Activated effector memory CD4-positive, alpha-beta T cell treated with anti-CD3 and anti-CD28 coated beads, Interleukin-2, amount 50 U/mL, for 16 hours (primary cell): ENCODE measurements at regions not wholly inside any gene's neighbourhood (a gene's known extent, or its start where the extent isn't known, plus 50 kb on each side); places are given as distances from the start of the nearest gene placed in this dataset.
"Not testable (repeated sequence)": the region's sequence is repeated elsewhere in the genome, so short reads cannot be mapped to it uniquely, and the experiment has no call there.

Source experiments
- DNase-seq: peaks from one replicate; pipeline ENCODE4 v3.0.0-alpha.2; 2020

DNA sequence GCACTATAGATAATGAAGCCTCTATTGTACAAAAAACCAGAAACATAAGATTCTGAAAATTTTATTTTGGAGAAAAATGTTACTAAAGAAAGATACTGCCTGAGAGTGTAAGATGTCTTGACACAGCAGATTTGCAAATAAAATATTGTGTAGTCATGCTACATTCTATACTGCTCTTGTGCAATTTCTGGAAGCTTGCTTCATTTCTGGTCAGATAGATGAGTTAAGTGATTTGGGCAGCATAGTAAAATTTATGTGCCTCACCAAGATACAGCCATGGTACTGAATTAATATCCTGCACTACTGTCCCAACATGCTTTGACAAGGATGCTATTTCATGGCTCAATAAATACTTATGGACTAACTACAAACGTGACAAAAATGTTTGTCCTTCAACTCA is 55.1 kb upstream of the STARD13 start:
- no peak for DNase-seq

DNA sequence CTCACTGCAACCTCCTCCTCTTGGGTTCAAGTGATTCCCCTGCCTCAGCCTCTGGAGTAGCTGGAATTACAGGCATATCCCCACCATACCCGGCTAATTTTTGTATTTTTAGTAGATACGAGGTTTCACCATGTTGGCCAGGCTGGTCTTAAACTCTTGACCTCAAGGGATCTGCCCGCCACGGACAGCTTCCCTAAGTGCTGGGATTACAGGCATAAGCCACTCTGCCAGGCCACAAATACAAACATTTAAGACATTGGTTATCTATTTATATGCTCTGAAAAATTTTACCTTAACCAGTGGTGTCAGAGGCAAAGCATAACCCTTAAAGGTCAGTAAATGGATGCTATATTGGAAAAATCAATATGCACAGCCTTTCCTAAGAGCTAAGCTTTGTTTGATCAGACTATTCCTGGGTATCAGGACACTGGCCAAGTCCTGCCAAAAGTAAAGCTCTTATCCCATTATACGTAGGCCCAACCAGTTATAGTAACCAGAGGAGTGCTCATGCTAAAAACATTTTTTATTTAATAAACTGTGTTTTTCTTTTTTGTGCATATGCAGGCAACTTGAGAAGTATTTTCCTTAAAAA is 56.4 kb upstream of the STARD13 start:
- DNase-seq = no peak

DNA sequence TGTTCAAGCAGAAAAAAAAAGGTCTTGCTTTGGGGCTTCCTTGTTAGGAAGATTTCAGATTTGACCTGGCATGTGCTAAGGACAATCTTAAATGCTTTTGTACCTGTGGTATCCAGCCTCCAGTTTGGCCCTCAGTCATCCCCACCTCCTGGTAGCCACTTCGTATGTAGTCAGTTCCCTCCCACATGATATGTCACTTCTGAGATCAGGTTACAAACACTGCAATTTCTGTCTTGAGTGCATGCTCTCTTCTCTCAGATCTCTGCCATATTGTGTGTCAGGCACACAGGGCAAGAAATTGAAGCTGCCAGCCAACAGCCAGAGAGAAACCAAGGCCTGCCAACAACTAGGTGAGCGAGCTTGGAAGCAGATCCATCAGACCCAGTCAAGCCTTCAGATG is 60.3 kb upstream of the STARD13 start:
- no peak for DNase-seq

DNA sequence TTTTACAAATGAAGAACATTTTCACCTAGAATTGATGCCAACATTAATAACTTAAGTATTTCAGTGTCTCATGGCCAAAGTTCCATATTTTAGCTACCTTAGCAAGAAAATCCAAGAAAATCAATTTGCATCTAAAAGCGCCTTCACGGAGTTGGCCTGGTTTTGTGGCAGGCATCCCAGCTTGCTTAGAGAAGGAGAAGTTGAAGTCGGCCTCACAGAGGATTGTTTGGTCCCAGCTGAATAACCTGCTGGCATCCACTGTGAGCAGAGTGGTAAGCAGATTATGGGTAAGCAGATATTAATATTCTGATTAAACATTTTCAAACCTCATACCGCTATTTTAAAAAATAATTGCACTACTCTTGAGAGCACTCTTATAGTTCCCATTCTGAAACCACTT is 62.3 kb upstream of the STARD13 start:
- no peak for DNase-seq

DNA sequence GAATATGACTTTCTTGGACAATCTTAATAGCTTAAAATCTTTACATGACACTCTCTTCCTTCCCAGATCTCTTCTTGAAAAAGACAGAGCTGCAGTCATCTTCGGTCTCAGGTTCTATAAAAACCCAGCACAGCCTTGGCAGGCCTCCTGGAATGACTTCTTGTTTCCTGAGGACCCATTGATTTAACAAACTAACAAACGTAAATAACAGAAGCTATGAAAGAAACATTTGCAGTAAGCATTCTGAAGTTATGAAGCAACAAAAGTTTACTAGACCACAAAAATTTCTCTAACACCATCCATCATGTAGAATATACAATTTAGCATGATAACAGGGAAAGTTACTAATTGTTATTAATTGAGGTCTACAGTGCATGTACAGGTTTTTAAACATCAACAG is 62.8 kb upstream of the STARD13 start:
- DNase-seq = no peak

DNA sequence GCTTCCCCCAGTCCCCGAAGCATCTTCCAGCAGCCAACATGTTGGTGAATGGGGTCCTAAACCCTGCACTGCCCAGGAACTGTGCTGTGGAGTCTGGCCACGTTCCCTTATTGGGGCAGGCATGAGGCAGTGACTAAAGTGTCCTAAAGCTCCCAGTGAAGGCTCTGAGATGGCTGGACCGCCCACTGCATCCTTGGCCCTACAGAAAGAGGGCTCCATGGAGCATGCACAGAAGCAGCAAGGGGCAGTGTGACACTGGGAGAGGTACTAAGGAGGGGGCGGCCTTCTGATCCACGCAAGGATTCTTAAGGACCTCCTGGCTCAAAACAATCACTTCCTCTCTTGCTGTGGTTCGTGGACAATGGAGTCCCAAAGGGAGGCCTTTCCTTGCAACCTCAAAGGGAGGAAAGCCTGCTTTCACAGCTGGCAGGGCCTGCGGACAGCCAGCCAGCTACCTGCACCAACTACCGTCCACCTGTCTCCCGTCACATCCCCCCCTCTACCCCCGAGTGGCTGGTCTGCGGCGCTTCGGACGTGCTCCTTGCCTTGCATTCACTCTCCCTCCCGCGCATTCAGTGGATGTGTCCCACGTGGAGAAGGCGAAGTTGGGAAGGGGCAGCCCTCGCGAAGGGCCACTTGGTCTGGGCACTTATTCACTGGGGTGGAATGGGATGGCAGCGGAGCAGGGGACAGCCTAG is 63.9 kb upstream of the STARD13 start:
- no peak for DNase-seq

DNA sequence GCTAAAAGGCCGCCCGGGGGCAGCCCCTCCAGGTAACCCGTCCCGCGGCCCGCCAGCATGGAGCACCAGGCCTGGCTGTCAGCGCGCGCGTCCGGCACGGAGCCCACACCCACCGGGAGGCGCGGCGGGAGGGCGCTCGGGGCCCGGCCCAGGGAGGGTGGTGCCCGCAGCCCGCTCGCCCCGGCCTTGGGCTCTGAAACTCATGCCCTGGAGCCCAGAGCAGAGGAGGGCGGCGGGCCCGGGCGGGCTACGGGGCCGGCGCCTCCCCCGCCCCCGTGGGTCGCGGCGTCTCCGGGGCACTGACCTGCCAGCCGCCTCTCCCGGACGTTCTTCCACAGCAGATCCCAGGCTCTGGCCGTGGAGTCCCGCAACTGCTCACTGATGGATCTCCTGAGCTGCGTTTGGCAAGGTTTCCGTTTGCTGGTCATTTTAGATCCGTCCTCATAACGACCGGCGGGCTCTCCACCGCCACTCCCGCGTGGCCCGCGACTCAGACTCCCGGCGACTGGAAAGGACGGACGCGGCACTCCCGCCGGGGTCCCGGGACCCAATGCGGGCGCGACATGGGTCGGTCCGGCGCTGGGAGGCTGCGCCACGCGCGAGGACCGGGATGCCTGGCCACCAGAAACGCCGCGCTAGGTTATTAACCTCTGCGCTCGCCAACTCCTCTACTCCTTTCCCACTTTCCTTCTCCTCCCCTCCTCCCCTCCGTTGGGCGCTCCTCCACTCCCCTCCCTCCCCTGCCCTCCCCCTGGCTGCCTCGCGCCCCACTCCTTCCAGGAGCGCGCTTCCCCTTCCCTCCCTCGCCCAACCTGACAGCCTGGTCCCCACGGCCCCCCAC is 64.7 kb upstream of the STARD13 start:
- DNase-seq = no peak

DNA sequence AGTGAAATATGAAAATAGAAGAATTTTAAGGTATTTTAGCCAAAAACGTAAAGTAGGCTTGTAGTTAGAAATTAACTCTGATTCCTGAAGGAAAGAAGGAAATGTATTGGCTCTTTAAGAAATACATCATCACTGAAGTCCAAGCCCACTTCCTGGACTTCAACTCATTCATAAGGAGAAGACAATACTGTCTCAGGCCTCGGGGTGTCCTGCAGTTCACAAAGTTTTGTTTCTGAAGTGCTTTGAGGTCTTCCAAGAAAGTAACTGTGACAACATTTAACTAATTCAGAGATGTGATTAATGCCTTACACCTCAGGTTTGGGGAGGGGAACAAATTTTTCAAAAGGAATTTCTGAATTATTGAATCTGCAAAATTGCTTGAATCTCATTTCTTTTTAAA is 65.8 kb upstream of the STARD13 start:
- no peak for DNase-seq

DNA sequence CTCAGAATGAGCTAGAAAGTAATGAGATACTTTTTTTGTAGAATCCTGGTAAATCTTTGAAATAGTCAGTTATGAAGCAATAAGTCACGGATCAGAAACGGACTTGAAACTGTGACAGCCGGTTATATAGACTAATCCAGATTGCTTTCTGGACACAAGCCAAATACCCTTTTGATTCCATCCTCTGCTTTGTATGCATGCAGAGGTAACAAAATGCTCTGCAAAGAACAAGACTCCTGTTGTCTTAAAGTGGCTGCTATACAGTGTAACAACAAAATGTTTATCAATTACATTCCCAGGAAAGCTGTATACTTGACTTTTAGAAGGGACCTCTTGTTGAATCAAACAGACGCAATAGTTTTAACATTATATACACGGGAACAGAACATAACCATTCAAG is 66.5 kb upstream of the STARD13 start:
- DNase-seq = no peak

DNA sequence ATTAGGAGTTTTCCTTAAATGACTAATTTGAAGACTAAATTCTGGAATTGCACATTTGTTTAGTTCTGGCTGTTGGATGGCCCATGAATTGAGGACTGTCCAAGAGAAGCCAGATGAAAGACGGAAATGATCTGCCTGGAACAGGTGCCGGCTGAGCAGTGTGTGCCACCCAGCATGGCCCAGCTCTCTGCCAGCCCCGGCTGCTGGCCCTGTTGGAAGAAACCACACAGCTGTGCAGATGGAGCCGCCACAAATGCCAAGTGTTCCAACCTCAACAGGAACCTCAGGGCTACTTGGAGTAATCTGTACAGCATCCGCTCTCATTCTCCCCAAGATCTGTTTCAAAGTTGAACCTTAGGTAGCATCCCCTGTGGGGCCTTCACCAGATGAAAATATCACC is 67.0 kb upstream of the STARD13 start:
- no peak for DNase-seq

DNA sequence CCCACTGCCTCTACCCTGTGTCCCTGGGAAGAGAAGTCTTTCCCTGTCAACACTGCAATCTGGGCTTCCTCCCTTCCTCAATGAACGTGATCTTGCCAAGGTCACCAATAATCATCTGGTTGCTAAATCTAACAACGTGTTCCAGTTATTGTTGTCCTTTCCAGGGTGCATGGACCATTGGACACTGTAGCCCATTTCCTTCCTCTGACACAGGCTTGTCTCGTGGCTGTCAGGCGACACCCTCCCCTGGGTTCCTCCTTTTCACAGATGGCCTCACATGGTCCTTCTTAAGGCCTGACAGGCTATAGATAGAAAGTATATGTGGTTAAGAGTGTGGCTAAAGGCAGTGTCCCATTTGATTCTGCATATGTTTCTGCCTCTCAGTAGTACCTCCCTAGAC is 67.7 kb upstream of the STARD13 start:
- no peak for DNase-seq

DNA sequence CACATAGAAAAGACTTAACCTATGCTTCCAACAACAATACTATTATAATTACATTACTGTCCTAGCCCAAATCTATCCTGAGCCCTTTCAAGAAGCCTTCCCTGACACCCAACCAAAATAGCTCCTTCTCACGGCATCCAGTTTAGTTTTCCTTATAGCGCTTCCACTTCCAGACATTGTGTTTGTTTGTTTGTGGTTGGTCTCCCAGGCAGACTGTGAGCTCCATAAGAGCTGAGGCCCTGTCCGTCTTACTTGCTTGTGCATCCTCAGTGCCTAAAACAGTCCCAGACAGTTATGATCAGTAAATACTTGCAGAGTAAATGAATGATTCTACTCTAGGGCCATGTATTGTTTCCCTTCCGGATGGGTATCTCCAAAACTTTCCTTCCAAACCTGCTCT is 68.1 kb upstream of the STARD13 start:
- no peak for DNase-seq

DNA sequence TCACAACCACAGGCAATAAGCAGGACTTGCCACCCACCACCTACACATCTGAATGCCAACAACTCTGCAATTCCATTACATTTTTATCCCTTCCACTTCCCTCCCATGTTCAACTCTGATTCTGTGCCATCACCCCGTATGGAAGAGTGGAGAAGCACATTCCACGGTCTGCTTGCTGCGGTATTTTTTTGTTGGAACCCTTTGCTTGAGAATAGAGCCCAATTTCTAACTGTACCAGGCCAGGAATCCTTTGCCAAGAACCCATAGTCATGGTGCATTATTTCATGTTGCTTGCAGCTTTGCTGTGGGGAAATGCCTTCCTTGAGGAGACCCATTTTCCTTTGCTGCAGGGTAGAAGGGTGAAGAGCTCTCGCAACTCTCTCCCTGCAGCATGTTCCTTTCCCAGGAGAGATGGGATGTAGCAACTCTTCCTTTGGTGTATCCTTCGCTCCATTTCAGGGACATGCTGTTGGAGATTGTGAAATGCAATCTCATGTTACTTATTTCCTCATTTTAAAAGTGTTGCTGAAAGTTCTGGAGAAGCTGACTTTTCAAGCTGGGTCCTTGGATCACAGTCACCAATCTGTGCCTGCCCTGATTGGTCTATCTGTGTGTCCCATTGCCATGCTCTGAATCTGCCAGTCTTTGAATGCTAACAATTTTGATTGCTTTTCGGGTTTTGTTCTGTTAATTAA is 69.8 kb upstream of the STARD13 start:
- no peak for DNase-seq

DNA sequence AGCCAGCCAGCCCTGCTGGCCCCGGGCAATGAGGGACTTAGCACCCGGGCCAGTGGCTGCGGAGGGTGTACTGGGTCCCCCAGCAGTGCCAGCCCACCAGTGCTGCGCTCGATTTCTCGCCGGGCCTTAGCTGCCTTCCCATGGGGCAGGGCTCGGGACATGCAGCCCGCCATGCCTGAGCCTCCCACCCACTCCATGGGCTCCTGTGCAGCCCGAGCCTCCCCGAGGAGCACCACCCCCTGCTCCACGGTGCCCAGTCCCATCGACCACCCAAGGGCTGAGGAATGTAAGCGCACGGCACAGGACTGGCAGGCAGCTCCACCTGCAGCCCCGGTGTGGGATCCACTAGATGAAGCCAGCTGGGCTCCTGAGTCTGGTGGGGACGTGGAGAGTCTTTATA is 72.5 kb upstream of the STARD13 start:
- DNase-seq = not testable (repeated sequence)

DNA sequence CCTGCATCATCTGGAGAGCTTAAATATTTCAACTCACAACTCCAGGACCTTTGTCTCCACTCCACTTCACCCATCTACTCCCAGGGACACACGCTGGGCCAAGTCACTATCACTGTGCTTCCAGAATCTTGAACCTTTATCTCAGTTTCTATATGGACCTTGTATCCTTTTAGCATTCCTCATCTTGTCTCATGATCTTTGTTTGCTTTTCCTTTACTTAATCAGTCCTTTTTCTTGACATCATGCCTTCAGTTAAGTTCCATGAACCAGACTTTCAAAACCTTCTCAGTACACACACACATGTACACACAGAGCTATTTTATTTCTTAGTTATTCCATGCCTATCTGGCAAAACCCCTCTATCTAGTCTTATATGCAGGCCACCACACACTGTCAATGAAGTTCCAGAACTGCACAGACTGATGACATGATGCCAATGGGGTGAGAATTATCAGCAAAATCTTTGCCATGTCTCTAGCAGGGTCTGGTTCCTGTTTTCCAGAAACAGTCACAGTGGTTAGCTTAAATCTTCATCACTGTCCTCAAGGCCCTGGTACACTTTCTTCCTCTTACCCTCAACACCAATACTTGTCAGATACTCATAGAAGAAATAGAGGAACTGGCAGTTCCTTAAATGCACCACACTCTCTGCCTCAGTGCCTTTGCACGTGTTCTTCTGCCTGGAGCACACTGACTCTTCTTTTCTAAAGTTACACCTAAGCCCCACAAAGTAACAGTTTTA is 77.6 kb upstream of the STARD13 start:
- no peak for DNase-seq

DNA sequence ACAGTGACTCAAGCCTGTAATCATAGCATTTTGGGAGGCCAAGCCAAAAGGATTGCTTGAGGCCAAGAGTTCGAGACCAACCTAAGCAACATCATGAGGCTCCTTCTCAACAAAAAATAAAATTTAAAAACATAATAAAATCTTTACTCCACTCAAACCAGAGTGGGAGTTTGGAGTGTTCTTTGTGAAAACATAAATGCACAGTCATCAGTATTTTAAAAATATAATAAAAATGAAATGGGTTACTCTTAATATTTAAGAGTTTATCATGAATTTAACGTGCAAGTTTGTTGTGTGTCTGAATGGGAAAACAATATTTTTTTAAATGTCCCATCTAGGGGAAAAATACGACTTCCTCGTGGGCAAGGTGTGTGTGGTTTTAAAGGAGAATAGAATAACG is 78.6 kb upstream of the STARD13 start:
- no peak for DNase-seq

DNA sequence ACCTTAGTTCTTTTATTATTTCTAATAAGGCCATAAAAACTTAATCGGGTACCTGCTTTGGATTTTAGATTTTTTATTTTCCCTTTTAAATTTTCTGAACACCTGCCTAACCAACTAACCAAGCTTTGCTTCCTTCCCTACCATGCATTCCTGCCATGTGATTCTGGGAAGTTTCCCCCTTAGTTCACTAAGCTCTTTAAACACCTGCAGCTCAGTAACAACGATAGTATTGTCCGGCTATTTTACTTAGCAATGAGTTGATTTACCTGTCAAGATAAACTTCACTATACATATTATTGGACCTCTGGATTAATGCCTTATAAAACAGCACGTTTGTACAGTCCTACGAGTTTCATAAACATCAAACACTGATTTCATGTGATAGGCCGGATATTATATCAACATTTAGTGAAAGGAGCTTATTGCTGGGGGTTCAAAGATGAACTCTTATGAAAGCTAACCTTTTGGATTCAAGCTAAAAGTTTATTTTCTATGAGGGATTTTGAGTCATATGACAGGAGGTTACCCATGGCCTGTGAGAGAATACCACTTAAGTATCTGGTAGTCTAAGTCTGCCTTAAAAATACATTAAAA is 81.0 kb upstream of the STARD13 start:
- DNase-seq = no peak

DNA sequence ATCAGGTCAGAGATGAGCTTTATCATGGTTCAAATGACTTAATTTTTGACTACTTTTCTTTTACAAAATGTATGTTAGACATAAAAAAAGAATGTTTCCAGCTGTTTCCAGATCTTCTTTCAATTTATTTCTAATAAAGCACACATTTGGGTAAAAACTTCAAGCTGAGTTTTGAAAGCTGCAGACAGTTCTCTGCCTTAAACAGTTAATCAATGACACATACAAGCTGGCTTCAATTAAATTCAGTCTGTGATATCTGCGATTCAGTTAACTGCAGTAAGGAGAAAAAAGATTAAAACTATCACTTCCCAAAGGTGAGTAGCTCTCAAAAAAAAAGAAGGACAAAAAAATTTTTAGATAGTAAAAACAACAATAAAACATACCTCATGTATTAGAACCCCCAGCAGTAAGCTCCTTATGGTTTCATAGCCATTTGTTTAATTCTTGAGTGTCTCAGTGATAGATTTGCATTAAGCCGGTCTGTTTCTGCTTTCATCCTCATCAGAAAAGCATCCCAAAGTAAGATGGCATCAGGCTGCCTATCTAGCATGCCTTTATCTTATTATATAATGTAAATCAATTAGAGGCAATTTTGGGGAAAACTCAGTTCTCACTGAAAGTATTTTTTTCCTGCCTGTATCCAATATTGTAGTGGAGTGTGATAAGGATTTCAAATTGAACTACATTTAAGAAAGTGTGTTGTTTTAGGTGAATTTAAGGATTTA is 81.8 kb upstream of the STARD13 start:
- DNase-seq = no peak

DNA sequence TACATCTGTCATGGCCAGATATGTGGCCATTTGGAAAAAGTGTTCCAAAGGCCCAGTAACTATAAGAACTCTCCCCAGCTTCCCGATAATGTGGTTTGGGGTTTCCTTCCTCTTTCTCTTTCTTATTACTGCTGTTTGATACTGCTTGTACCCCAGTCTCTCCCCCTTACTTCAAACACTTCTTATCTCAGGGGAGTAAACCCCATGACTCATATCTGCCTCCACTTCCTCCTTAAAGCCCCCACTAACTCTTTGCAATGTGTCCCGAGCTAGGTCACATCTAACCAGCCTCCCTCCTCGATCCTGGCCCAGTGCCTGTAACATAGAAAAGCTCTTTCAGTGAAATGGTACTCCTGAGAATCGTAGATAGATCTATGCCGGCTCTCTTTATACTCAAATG is 82.4 kb upstream of the STARD13 start:
- DNase-seq = no peak

DNA sequence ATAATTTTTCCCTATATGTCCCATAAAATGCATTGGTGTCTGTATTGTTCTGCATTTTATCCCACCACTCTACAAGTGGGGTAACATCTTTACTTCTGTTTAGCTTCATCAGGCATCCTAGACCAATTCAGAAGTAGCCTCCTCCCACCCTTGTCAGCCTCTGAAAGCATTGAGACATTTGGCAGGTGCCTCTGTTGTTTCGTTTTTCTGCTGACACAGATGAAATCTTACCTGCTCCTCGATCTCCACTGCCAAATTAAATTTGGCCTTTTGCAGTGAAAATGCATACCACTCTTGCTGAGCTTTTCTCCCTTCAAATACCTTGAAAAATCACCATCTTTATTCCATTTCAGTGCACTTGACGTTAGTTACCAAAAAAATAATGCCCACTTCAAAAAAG is 83.5 kb upstream of the STARD13 start:
- no peak for DNase-seq

DNA sequence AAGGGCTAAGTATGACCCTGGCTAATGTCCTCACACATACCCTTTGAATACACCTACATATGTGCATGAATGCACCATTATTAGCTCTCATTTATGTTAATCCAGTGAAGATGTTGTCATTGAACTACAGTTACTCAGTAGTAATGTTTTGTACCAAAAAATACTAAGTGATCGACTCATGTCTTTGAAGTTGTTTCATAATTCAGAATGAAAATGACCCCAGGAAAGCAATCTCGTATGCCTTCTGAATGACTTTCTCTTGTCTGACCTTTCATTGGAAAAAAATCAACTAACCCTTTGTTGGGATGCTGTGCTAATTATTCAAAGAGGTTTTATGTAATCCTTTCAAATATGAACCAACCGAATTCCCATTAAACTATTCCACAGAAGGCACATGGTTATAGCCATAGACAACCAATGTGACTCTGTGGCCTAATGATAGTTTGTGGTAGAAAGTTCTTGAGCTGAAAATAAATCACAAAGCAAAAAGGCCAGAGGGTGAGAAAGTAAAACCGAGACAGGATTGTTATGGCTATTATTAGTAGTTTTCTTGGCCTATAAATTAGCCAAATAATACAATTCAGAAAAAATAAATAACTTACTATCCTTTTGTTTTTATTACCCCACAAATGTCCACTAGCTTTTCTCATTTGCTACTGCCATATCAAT is 86.8 kb upstream of the STARD13 start:
- DNase-seq = no peak
